ENCODE measurements at regions not wholly inside any gene's neighbourhood (a gene's known extent, or its start where the extent isn't known, plus 50 kb on each side); places are given as distances from the start of the nearest gene placed in this dataset.

- peaks cover 5% of the 10 kb centered on the region for H3K27me3 Mint-ChIP-seq (ENCODE audit: low read depth)
- H3K4me1 Mint-ChIP-seq, result peaks cover 11% of the 10 kb centered on the region
- H3K9me3 Mint-ChIP-seq, result peaks cover 44% of the 10 kb centered on the region
- H3K27ac Mint-ChIP-seq, result no peak overlapping the region
- ChIA-PET CTCF (no interaction called here), POLR2A (no interaction called here)
- TF ChIP-seq CREB1 (CRISPR knock-in tag; IDR thresholded peaks at IDR 0.05), result no peak
- TF ChIP-seq ZNF138 (CRISPR knock-in tag; conservative IDR thresholded peaks at IDR 0.05), result no peak
- no peak for TF ChIP-seq ATF2 (CRISPR knock-in tag; IDR thresholded peaks at IDR 0.05; ENCODE audit: borderline replicate concordance, low read depth)
- TF ChIP-seq E2F5 (CRISPR knock-in tag; IDR thresholded peaks at IDR 0.05), result no peak
- TF ChIP-seq ZNF219 (CRISPR knock-in tag; IDR thresholded peaks at IDR 0.05; ENCODE audit: borderline replicate concordance), result no peak
- TF ChIP-seq TEAD4 (CRISPR knock-in tag; IDR thresholded peaks at IDR 0.05), result no peak
- no peak for TF ChIP-seq ATF1 (CRISPR knock-in tag; IDR thresholded peaks at IDR 0.05)
- TF ChIP-seq ZNF416 (CRISPR knock-in tag; IDR thresholded peaks at IDR 0.05), result no peak
- no peak for TF ChIP-seq IRF1 (CRISPR knock-in tag; IDR thresholded peaks at IDR 0.05)
- no peak for TF ChIP-seq USF1 (CRISPR knock-in tag; IDR thresholded peaks at IDR 0.05)
- TF ChIP-seq GTF2I (CRISPR knock-in tag; conservative IDR thresholded peaks at IDR 0.05), result no peak
- ATAC-seq, result no peak
- no peak overlapping the region for H3K4me3 Mint-ChIP-seq
- H3K36me3 Mint-ChIP-seq, result peaks cover 35% of the 10 kb centered on the region
- no peak for DNase-seq (ENCODE audit: low spot score)
Observed at GRCh38 chr10:118491055-118491454, 104.4 kb downstream of the PRLHR start.

GRCh38 chr10:118488710-118489497 lies 106.5 kb downstream of the PRLHR start:
- Mint-ChIP-seq H3K9me3 (peaks cover 44% of the 10 kb centered on the region), H3K4me1 (peaks cover 11% of the 10 kb centered on the region), H3K27ac (no peak overlapping the region), H3K36me3 (peaks cover 35% of the 10 kb centered on the region), H3K27me3 (ENCODE audit: low read depth) (peaks cover 5% of the 10 kb centered on the region), H3K4me3 (no peak overlapping the region)
- DNase-seq (ENCODE audit: low spot score) (no peak), ATAC-seq (no peak)
- TF ChIP-seq ATF6 (CRISPR knock-in tag; IDR thresholded peaks at IDR 0.05) (no peak), ZNF423 (CRISPR knock-in tag; IDR thresholded peaks at IDR 0.05) (no peak), ZNF219 (CRISPR knock-in tag; IDR thresholded peaks at IDR 0.05; ENCODE audit: borderline replicate concordance) (no peak), PRRX2 (CRISPR knock-in tag; IDR thresholded peaks at IDR 0.05) (no peak)
- ChIA-PET CTCF (no interaction called here), POLR2A (no interaction called here)

- Mint-ChIP-seq H3K27ac (no peak overlapping the region), H3K4me3 (no peak overlapping the region), H3K36me3 (peaks cover 23% of the 10 kb centered on the region), H3K27me3 (ENCODE audit: low read depth) (peaks cover 5% of the 10 kb centered on the region), H3K9me3 (peaks cover 32% of the 10 kb centered on the region), H3K4me1 (no peaks in the 10 kb centered on the region)
- ChIA-PET CTCF (no interaction called here), POLR2A (no interaction called here)
- ATAC-seq, result no peak
- no peak for DNase-seq (ENCODE audit: low spot score)
- TF ChIP-seq IRF1 (CRISPR knock-in tag; IDR thresholded peaks at IDR 0.05) (no peak), ERG (CRISPR knock-in tag; IDR thresholded peaks at IDR 0.05) (no peak), ETV6 (CRISPR knock-in tag; IDR thresholded peaks at IDR 0.05) (no peak), ZNF138 (CRISPR knock-in tag; conservative IDR thresholded peaks at IDR 0.05) (no peak), USF1 (CRISPR knock-in tag; IDR thresholded peaks at IDR 0.05) (no peak), E2F4 (CRISPR knock-in tag; IDR thresholded peaks at IDR 0.05; ENCODE audit: borderline replicate concordance, low read depth) (no peak)
Observed at GRCh38 chr10:118485641-118486040, 109.8 kb downstream of the PRLHR start.
